ENCODE measurements at regions not wholly inside any gene's neighbourhood (a gene's known extent, or its start where the extent isn't known, plus 50 kb on each side); places are given as distances from the start of the nearest gene placed in this dataset.

GRCh38 chr21:35843911-35844667 lies 216.2 kb downstream of the SETD4 start:
- DNase-seq (ENCODE audit: low read depth): no peak

- DNase-seq (ENCODE audit: low read depth): no peak
Measured at GRCh38 chr21:35840949-35841348, 219.4 kb downstream of the SETD4 start.

GRCh38 chr21:35840197-35840799 lies 220.0 kb downstream of the SETD4 start:
- DNase-seq (ENCODE audit: low read depth): peak; percentile 20

GRCh38 chr21:35838987-35839763 lies 221.2 kb downstream of the SETD4 start:
- no peak for DNase-seq (ENCODE audit: low read depth)

GRCh38 chr21:35838350-35838749 lies 222.0 kb downstream of the SETD4 start:
- no peak for DNase-seq (ENCODE audit: low read depth)

- no peak for DNase-seq (ENCODE audit: low read depth)
Measured at GRCh38 chr21:35833991-35834390, 226.3 kb downstream of the SETD4 start.

GRCh38 chr21:35833388-35833787 lies 226.9 kb downstream of the SETD4 start:
- no peak for DNase-seq (ENCODE audit: low read depth)

- DNase-seq (ENCODE audit: low read depth): no peak
Measured at GRCh38 chr21:35831230-35831629, 229.1 kb downstream of the SETD4 start.

GRCh38 chr21:35829067-35829466 lies 231.3 kb downstream of the SETD4 start:
- DNase-seq (ENCODE audit: low read depth): no peak

GRCh38 chr21:35828161-35828560 lies 232.2 kb downstream of the SETD4 start:
- DNase-seq (ENCODE audit: low read depth): no peak

GRCh38 chr21:35827004-35827403 lies 233.3 kb downstream of the SETD4 start:
- no peak for DNase-seq (ENCODE audit: low read depth)

GRCh38 chr21:35825370-35826353 lies 234.7 kb downstream of the SETD4 start:
- no peak for DNase-seq (ENCODE audit: low read depth)

- DNase-seq (ENCODE audit: low read depth): no peak
Measured at GRCh38 chr21:35824136-35824535, 236.2 kb downstream of the SETD4 start.

GRCh38 chr21:35819134-35819533 lies 241.2 kb downstream of the SETD4 start:
- no peak for DNase-seq (ENCODE audit: low read depth)

GRCh38 chr21:35818597-35818996 lies 241.7 kb downstream of the SETD4 start:
- no peak for DNase-seq (ENCODE audit: low read depth)

- no peak for DNase-seq (ENCODE audit: low read depth)
Measured at GRCh38 chr21:35814858-35815619, 245.3 kb downstream of the SETD4 start.

GRCh38 chr21:35812679-35813078 lies 247.6 kb downstream of the SETD4 start:
- no peak for DNase-seq (ENCODE audit: low read depth)

- DNase-seq (ENCODE audit: low read depth): no peak
Measured at GRCh38 chr21:35811191-35811806, 249.0 kb downstream of the SETD4 start.

GRCh38 chr21:35810431-35810970 lies 249.8 kb downstream of the SETD4 start:
- no peak for DNase-seq (ENCODE audit: low read depth)

- no peak for DNase-seq (ENCODE audit: low read depth)
Measured at GRCh38 chr21:35801391-35801790, 258.9 kb downstream of the SETD4 start.
